ENCODE measurements at regions not wholly inside any gene's neighbourhood (a gene's known extent, or its start where the extent isn't known, plus 50 kb on each side); places are given as distances from the start of the nearest gene placed in this dataset.

- H3K9me3 Mint-ChIP-seq, result peaks cover 3% of the 10 kb centered on the region
- no peaks in the 10 kb centered on the region for H3K27me3 Mint-ChIP-seq (ENCODE audit: low read depth)
- no peaks in the 10 kb centered on the region for H3K36me3 Mint-ChIP-seq (ENCODE audit: low read depth)
- DNase-seq (ENCODE audit: low read depth, low spot score), result no peak
- H3K4me3 Mint-ChIP-seq, result no peak overlapping the region
- H3K27ac Mint-ChIP-seq (ENCODE audit: unreplicated experiment), result no peak overlapping the region
- TF ChIP-seq, protein P1, sequence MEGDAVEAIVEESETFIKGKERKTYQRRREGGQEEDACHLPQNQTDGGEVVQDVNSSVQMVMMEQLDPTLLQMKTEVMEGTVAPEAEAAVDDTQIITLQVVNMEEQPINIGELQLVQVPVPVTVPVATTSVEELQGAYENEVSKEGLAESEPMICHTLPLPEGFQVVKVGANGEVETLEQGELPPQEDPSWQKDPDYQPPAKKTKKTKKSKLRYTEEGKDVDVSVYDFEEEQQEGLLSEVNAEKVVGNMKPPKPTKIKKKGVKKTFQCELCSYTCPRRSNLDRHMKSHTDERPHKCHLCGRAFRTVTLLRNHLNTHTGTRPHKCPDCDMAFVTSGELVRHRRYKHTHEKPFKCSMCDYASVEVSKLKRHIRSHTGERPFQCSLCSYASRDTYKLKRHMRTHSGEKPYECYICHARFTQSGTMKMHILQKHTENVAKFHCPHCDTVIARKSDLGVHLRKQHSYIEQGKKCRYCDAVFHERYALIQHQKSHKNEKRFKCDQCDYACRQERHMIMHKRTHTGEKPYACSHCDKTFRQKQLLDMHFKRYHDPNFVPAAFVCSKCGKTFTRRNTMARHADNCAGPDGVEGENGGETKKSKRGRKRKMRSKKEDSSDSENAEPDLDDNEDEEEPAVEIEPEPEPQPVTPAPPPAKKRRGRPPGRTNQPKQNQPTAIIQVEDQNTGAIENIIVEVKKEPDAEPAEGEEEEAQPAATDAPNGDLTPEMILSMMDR (conservative IDR thresholded peaks at IDR 0.05), result no peak
- H3K4me1 Mint-ChIP-seq, result peaks cover 15% of the 10 kb centered on the region
Measured at GRCh38 chr15:47473106-47473725, 244.1 kb upstream of the SEMA6D start.

DNA sequence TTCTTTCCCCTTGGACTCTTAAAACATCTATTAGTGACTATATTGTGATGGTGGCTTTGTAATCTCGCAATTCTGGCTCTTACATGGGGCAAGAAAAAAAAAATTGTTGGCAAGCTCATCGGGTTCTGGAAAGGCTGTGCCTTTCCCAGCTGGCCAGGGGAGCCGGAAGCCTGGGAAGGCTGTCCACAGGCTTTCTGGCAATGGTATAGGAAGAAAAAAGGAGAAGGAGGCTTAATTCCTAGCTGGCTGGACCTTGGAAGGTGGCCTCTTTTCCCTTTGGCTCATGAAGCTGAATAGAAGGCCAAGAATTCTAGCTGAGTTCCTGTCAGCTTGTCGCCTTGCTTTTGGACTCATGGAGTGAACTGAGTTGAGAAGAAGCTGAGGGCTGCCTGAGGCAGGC is 243.5 kb upstream of the SEMA6D start:
- DNase-seq (ENCODE audit: low read depth, low spot score), result no peak
- H3K36me3 Mint-ChIP-seq (ENCODE audit: low read depth), result no peaks in the 10 kb centered on the region
- no peak overlapping the region for H3K27ac Mint-ChIP-seq (ENCODE audit: unreplicated experiment)
- no peak overlapping the region for H3K4me3 Mint-ChIP-seq
- H3K4me1 Mint-ChIP-seq, result peaks cover 19% of the 10 kb centered on the region
- TF ChIP-seq, protein P1 (conservative IDR thresholded peaks at IDR 0.05), result no peak
- H3K27me3 Mint-ChIP-seq (ENCODE audit: low read depth), result no peaks in the 10 kb centered on the region
- peaks cover 3% of the 10 kb centered on the region for H3K9me3 Mint-ChIP-seq

GRCh38 chr15:47475336-47475735 is 242.0 kb upstream of the SEMA6D start:
- H3K36me3 Mint-ChIP-seq (ENCODE audit: low read depth), result peaks cover 3% of the 10 kb centered on the region
- TF ChIP-seq, protein P1 (conservative IDR thresholded peaks at IDR 0.05), result no peak

DNA sequence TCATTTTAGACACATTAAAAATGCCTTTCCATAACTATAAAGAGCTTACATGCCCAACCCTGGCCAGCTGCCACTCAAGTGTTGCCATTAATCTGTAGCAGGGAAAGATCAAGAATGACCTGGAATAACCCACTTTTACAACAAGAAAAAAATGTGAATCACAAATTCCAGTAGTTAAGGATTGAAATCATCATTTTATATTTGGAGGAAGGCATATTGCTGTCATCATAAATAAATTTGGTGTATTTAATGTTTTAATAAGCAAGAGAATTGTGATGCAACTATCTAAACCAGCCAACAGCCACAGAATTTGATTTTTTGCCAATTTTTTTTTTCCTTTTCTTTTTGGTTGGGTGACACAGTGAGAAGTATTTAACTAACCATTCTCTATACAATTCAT is 240.0 kb upstream of the SEMA6D start:
- TF ChIP-seq, protein P1 (conservative IDR thresholded peaks at IDR 0.05), result no peak
- Mint-ChIP-seq H3K27me3 (ENCODE audit: low read depth) (no peaks in the 10 kb centered on the region), H3K36me3 (ENCODE audit: low read depth) (peaks cover 7% of the 10 kb centered on the region)

More at GRCh38 chr15:47475336-47475735, 242.0 kb upstream of the SEMA6D start:
- Mint-ChIP-seq H3K9me3 (peaks cover 8% of the 10 kb centered on the region), H3K4me1 (peaks cover 19% of the 10 kb centered on the region), H3K27ac (ENCODE audit: unreplicated experiment) (no peak overlapping the region), H3K27me3 (ENCODE audit: low read depth) (no peaks in the 10 kb centered on the region), H3K4me3 (no peak overlapping the region)
- no peak for DNase-seq (ENCODE audit: low read depth, low spot score)

GRCh38 chr15:47484059-47484458 is 233.2 kb upstream of the SEMA6D start:
- H3K27ac Mint-ChIP-seq (ENCODE audit: unreplicated experiment), result no peak overlapping the region
- DNase-seq (ENCODE audit: low read depth, low spot score), result no peak
- H3K27me3 Mint-ChIP-seq (ENCODE audit: low read depth), result no peaks in the 10 kb centered on the region
- no peak overlapping the region for H3K4me3 Mint-ChIP-seq
- no peaks in the 10 kb centered on the region for H3K4me1 Mint-ChIP-seq
- TF ChIP-seq, protein P1 (conservative IDR thresholded peaks at IDR 0.05), result no peak
- peaks cover 7% of the 10 kb centered on the region for H3K36me3 Mint-ChIP-seq (ENCODE audit: low read depth)
- peaks cover 9% of the 10 kb centered on the region for H3K9me3 Mint-ChIP-seq

More for the DNA sequence above, 240.0 kb upstream of the SEMA6D start:
- H3K27ac Mint-ChIP-seq (ENCODE audit: unreplicated experiment), result no peak overlapping the region
- no peak overlapping the region for H3K4me3 Mint-ChIP-seq
- no peak for DNase-seq (ENCODE audit: low read depth, low spot score)
- peaks cover 14% of the 10 kb centered on the region for H3K4me1 Mint-ChIP-seq
- H3K9me3 Mint-ChIP-seq, result peaks cover 12% of the 10 kb centered on the region
